Panc1 (cell line): ENCODE measurements at regions not wholly inside any gene's neighbourhood (a gene's known extent, or its start where the extent isn't known, plus 50 kb on each side); places are given as distances from the start of the nearest gene placed in this dataset.

Experiments
- ATAC-seq: fragments of 200-7000 bp; cut with Tn5 transposase; 2 replicates; pipeline ENCODE4 v1.9.1; 2020; ENCODE audit warnings: mild to moderate bottlenecking, moderate library complexity
- BruUV-seq: library from RNA; stranded (reverse); fragments of 400-500 nt; replicated peaks from 2 replicates; lab custom pipeline; 2021; lab: Mats Ljungman, UMichigan
- CTCF ChIA-PET: fragments of 300-600 bp; sonication (Branson Sonifier 250); formaldehyde crosslinking; loops from one replicate; lab custom pipeline; 2022; ENCODE audit warnings: antibody characterized with exemption; lab: Charles Lee
- POLR2A ChIA-PET: fragments of 300-600 bp; sonication (Branson Sonifier 250); formaldehyde crosslinking; loops from one replicate; lab custom pipeline; 2022; ENCODE audit warnings: antibody characterized with exemption; lab: Charles Lee
- DNase-seq: peaks from one replicate; pipeline ENCODE4 v3.0.0-alpha.2; 2010; ENCODE audit warnings: low read depth, low spot score
- H3K27ac ChIP-seq: 2 replicates; pipeline ENCODE4 v1.5.1; 2011; ENCODE audit warnings: mild to moderate bottlenecking, low read length, inconsistent platforms
- H3K27me3 ChIP-seq: fragments of 200-500 bp; sonication (Bioruptor generic); 2 replicates; pipeline ENCODE4 v1.6.0; 2014; ENCODE audit warnings: low read length, inconsistent platforms; ENCODE audit not compliant: control insufficient read depth, insufficient read depth
- H3K36me3 ChIP-seq: fragments of 200-500 bp; sonication (Bioruptor generic); 2 replicates; pipeline ENCODE4 v1.5.1; 2014; ENCODE audit warnings: inconsistent platforms, mild to moderate bottlenecking, low read length, moderate library complexity; ENCODE audit not compliant: control insufficient read depth, insufficient read depth
- H3K4me1 ChIP-seq: 2 replicates; pipeline ENCODE4 v1.5.1; 2011; ENCODE audit warnings: inconsistent platforms, mild to moderate bottlenecking, low read length, moderate library complexity; ENCODE audit not compliant: control insufficient read depth, insufficient read depth
- H3K4me3 ChIP-seq, 2 experiments: 2 replicates each; pipeline ENCODE4 v1.5.1; 2011 to 2012; ENCODE audit warnings: low read depth in 2 of 2, low read length in 2 of 2, mild to moderate bottlenecking in 2 of 2, inconsistent platforms in 1 of 2, moderate library complexity in 1 of 2
- H3K9me3 ChIP-seq: fragments of 200-500 bp; sonication (Bioruptor generic); 2 replicates; pipeline ENCODE4 v1.5.1; 2014; ENCODE audit warnings: low read depth, mild to moderate bottlenecking, inconsistent platforms, low read length, moderate library complexity; ENCODE audit not compliant: control insufficient read depth, insufficient read depth
- POLR2AphosphoS5 ChIP-seq: IDR thresholded peaks from 2 replicates; pipeline ENCODE4 v1.6.1; 2012; ENCODE audit warnings: mild to moderate bottlenecking, low read depth, low read length, moderate library complexity
- SIN3A ChIP-seq: IDR thresholded peaks from 2 replicates; pipeline ENCODE4 v1.6.1; 2012; ENCODE audit warnings: low read depth, mild to moderate bottlenecking, low read length, moderate library complexity, borderline replicate concordance; ENCODE audit not compliant: insufficient read depth
- TCF7L2 ChIP-seq: IDR thresholded peaks from 2 replicates; pipeline ENCODE4 v1.6.1; 2011; ENCODE audit warnings: mild to moderate bottlenecking, low read depth, low read length, inconsistent platforms
- in situ Hi-C: cut with HindIII; loops from 2 replicates; pipeline ENCODE4 v1.10.0; 2016; ENCODE audit warnings: low sequenced_read_pairs, low pct_unique_long_range_greater_than_20kb
- intact Hi-C: fragments of 100-400 bp; cut with micrococcal nuclease; formaldehyde crosslinking; loops from one replicate; pipeline ENCODE4 v1.10.0; 2022; ENCODE audit not compliant: unreplicated experiment
- TF ChIP-seq, protein P1 (sequence below), 2 experiments: IDR thresholded peaks; 2 replicates each; pipeline ENCODE4 v1.6.1; 2011 to 2012; ENCODE audit warnings: low read depth in 2 of 2, control low read depth in 1 of 2, low read length in 1 of 2, mild to moderate bottlenecking in 1 of 2, moderate library complexity in 1 of 2; ENCODE audit not compliant: insufficient read depth in 1 of 2
- TF ChIP-seq, protein P2 (sequence below): fragments of 450-650 bp; IDR thresholded peaks from 2 replicates; pipeline ENCODE4 v1.5.1; 2017; ENCODE audit warnings: mild to moderate bottlenecking

DNA sequence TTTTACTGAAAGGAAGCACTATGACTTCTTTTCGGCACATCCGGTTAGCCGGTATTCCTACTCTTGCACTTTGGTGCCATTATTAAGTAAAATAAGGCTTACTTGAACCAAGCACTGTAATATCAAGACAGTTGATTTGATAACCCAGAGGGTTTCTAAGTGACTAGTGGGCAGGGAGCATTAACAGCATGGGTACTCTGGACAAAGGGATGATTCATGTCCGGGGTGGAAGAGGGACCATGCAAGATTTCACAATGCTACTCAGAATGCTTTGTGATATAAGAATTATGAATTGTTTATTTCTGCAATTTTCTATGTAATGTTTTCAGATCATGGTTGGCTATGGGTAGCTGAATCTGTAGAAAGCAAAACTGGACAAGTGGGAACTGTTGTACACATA is 282.1 kb downstream of the TDRD3 start:
- H3K9me3 ChIP-seq: no peaks in the 10 kb centered on the region
- TF ChIP-seq TCF7L2 (no peak), POLR2AphosphoS5 (no peak), SIN3A (no peak)
- TF ChIP-seq, protein P1, sequence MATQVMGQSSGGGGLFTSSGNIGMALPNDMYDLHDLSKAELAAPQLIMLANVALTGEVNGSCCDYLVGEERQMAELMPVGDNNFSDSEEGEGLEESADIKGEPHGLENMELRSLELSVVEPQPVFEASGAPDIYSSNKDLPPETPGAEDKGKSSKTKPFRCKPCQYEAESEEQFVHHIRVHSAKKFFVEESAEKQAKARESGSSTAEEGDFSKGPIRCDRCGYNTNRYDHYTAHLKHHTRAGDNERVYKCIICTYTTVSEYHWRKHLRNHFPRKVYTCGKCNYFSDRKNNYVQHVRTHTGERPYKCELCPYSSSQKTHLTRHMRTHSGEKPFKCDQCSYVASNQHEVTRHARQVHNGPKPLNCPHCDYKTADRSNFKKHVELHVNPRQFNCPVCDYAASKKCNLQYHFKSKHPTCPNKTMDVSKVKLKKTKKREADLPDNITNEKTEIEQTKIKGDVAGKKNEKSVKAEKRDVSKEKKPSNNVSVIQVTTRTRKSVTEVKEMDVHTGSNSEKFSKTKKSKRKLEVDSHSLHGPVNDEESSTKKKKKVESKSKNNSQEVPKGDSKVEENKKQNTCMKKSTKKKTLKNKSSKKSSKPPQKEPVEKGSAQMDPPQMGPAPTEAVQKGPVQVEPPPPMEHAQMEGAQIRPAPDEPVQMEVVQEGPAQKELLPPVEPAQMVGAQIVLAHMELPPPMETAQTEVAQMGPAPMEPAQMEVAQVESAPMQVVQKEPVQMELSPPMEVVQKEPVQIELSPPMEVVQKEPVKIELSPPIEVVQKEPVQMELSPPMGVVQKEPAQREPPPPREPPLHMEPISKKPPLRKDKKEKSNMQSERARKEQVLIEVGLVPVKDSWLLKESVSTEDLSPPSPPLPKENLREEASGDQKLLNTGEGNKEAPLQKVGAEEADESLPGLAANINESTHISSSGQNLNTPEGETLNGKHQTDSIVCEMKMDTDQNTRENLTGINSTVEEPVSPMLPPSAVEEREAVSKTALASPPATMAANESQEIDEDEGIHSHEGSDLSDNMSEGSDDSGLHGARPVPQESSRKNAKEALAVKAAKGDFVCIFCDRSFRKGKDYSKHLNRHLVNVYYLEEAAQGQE (IDR thresholded peaks at IDR 0.05; ENCODE audit: insufficient read depth in 1 of 2, low read depth in 2 of 2, low read length in 1 of 2): no peak
- TF ChIP-seq, protein P2, sequence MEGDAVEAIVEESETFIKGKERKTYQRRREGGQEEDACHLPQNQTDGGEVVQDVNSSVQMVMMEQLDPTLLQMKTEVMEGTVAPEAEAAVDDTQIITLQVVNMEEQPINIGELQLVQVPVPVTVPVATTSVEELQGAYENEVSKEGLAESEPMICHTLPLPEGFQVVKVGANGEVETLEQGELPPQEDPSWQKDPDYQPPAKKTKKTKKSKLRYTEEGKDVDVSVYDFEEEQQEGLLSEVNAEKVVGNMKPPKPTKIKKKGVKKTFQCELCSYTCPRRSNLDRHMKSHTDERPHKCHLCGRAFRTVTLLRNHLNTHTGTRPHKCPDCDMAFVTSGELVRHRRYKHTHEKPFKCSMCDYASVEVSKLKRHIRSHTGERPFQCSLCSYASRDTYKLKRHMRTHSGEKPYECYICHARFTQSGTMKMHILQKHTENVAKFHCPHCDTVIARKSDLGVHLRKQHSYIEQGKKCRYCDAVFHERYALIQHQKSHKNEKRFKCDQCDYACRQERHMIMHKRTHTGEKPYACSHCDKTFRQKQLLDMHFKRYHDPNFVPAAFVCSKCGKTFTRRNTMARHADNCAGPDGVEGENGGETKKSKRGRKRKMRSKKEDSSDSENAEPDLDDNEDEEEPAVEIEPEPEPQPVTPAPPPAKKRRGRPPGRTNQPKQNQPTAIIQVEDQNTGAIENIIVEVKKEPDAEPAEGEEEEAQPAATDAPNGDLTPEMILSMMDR: no peak
- H3K4me1 ChIP-seq: no peaks in the 10 kb centered on the region
- intact Hi-C loops: no loop called here
- POLR2A ChIA-PET: no interaction called here
- H3K36me3 ChIP-seq: no peaks in the 10 kb centered on the region
- BruUV-seq: no TSS peak
- CTCF ChIA-PET: no interaction called here
- ATAC-seq: no peak
- no peak overlapping the region for H3K4me3 ChIP-seq
- in situ Hi-C loops: no loop called here
- H3K27me3 ChIP-seq: no peaks in the 10 kb centered on the region
- DNase-seq: no peak
- H3K27ac ChIP-seq: no peak overlapping the region

DNA sequence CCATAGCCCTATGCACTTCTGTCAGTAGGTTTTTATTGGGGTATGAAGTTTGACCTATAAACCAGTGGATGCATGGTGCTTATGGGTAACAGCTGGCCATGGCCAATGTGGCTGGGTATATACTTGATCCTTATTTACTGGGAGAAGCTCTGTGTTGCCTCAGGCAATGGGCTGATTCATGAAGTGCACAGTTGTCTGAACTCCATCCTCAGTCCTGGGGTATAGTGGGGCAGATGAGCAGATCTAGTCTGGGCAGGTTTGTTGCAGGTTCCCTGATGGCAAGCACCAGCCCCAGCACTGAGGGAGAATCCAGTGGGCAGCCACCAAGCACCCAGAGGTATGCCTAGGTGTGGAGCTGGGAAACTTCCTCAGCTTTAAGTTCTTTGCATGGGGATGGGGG is 274.4 kb downstream of the TDRD3 start:
- H3K4me3 ChIP-seq: no peak overlapping the region
- TF ChIP-seq, protein P2: no peak
- TF ChIP-seq SIN3A (no peak), POLR2AphosphoS5 (no peak), TCF7L2 (no peak)
- TF ChIP-seq, protein P1 (IDR thresholded peaks at IDR 0.05; ENCODE audit: insufficient read depth in 1 of 2, low read depth in 2 of 2, low read length in 1 of 2): no peak
- no peaks in the 10 kb centered on the region for H3K36me3 ChIP-seq
- POLR2A ChIA-PET: no interaction called here
- H3K9me3 ChIP-seq: no peaks in the 10 kb centered on the region
- H3K27me3 ChIP-seq: no peaks in the 10 kb centered on the region
- in situ Hi-C loops: no loop called here
- CTCF ChIA-PET: no interaction called here
- BruUV-seq: no TSS peak
- DNase-seq (no peak), ATAC-seq (no peak)
- intact Hi-C loops: no loop called here
- H3K27ac ChIP-seq: no peak overlapping the region
- H3K4me1 ChIP-seq: no peaks in the 10 kb centered on the region
